HG03045 (cell line): ENCODE measurements at regions not wholly inside any gene's neighbourhood (a gene's known extent, or its start where the extent isn't known, plus 50 kb on each side); places are given as distances from the start of the nearest gene placed in this dataset.

Experiments
- ATAC-seq: cut with Tn5 transposase; IDR thresholded peaks from one replicate; pipeline ENCODE4 v1.9.1; 2021; ENCODE audit warnings: mild to moderate bottlenecking, moderate library complexity; ENCODE audit not compliant: unreplicated experiment

- ATAC-seq: peak; percentile 81
Observed at GRCh38 chr19:27793128-27793643, 1419.8 kb downstream of the UQCRFS1 start.

- ATAC-seq: no peak
Observed at GRCh38 chr19:27792576-27793127, 1420.3 kb downstream of the UQCRFS1 start.

DNA sequence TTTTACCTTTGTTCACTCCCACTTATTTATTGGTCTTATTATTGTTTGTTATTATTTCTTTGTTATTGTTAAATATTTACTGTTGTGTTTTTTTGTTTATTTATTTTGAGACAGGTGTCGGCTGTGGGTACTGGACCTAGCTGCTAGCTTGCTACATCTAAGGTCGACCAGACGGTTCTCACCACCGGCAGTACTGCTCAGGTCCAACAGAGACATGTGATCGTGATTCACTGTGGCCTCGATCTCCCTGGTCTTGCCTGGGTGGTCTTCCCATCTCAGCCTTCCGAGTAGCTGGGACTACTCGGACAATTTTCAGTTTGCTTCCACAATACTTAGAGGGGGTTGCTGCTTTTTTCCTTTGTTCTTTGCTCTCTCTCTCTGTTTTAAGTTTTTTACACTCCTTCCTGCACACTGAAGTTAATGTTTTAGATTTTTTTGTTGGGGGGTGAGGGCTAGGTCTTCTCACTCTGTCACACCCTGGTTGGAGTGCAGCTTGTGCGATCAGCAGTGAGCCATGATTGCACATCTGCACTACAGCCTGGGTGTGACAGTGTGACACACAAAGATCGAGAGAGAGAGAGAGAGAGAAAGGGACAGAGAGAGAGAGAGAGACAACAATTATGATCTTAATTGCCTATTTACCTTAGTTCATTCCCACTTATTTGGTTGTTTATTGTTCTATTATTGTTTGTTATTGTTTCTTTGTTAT lies 1432.4 kb downstream of the UQCRFS1 start:
- ATAC-seq: no peak

- ATAC-seq: no peak
Observed at GRCh38 chr19:27779954-27780353, 1433.0 kb downstream of the UQCRFS1 start.

GRCh38 chr19:27777726-27778125 lies 1435.2 kb downstream of the UQCRFS1 start:
- no peak for ATAC-seq

GRCh38 chr19:27777242-27777641 lies 1435.7 kb downstream of the UQCRFS1 start:
- no peak for ATAC-seq

DNA sequence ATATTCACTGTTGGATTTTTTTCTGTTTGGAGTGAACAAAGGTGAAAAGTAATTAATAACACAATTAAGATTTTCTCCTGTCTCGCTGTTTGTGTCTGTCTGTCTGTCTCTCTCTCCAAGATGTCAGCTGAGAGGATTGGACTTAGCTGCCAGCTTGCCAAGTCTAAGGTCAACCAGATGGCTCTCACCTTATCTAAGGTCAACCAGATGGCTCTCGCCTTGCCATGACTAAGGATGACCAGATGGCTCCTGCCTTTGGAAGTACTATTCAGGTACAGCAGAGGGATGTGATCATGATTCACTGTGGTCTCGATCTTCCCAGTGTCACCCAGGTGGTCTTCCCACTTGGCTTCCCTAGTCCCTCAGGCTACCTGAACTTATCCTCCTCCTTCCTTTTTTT lies 1436.4 kb downstream of the UQCRFS1 start:
- ATAC-seq: no peak

GRCh38 chr19:27776020-27776419 lies 1436.9 kb downstream of the UQCRFS1 start:
- ATAC-seq: no peak

DNA sequence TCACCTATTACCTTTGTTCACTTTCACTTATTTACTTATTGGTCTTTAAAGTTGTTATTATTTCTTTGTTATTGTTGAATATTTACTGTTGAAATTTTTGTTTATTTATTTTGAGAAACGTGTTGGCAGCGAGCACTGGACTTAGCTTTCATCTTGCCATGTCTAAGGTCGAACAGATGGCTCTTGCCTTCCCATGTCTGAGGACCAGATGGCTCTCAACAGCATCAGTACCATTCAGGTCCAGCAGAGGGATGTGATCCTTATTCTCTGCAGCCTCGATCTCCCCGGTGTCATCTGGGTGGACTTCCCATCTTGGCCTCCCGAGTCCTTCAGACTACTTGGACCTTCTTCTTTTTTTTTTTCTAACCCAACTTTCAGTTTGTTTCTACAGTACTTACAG lies 1437.6 kb downstream of the UQCRFS1 start:
- ATAC-seq: no peak

DNA sequence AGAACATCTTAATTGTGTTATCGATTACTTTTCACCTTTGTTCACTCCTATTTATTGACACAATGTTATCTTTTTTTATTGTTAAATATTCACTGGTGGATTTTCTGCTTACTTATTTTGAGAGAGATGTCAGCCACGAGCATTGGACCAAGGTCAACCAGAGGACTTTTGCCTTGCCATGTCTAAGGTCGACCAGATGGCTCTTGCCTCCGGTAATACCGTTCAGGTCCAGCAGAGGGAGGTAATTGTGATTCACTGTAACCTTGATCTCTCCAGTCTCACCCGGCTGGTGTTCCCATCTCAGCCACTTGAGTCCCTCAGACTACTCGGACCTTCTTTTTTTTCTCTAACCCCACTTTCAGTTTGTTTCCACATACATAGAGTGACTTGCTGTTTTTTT lies 1438.1 kb downstream of the UQCRFS1 start:
- no peak for ATAC-seq

- no peak for ATAC-seq
Observed at GRCh38 chr19:27774337-27774736, 1438.6 kb downstream of the UQCRFS1 start.

- no peak for ATAC-seq
Observed at GRCh38 chr19:27773318-27774094, 1439.4 kb downstream of the UQCRFS1 start.

- no peak for ATAC-seq
Observed at GRCh38 chr19:27772059-27772458, 1440.9 kb downstream of the UQCRFS1 start.

DNA sequence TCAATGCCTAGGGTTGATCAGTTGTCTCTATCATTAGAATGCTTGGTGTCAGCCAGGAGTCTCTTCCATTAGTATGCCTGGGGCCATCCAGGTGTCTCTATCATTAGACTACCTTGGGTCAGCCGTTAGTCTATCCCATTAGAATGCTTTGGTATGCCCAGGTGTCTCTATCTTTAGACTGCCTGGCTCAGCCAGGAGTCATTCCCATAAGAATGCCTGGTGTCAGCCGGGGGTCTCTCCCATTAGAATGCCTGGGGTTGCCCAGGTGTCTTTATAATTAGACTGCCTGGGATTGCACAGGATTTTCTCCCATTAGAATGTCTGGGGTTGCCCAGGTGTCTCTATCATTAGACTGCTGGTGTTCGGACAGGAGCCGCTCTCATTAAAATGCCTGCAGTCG lies 1442.9 kb downstream of the UQCRFS1 start:
- ATAC-seq: no peak

DNA sequence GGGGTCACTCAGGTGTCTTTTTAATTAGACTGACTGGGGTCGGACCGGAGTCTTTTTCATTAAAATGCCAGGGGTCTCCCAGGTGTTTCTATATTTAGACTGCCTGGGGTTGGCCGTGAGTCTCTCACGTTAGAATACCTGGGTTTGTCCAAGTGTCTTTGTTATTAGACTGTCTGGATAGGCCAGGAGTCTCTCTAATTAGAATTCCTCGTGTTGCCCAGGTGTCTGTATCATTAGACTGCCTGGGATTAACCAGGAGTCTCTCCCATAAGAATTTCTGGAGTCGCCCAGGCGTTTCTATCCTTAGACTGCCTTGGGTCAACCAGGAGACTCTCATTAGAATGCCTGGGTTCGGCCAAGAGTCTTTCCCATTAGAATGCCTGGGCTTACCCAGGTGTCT lies 1445.7 kb downstream of the UQCRFS1 start:
- no peak for ATAC-seq

DNA sequence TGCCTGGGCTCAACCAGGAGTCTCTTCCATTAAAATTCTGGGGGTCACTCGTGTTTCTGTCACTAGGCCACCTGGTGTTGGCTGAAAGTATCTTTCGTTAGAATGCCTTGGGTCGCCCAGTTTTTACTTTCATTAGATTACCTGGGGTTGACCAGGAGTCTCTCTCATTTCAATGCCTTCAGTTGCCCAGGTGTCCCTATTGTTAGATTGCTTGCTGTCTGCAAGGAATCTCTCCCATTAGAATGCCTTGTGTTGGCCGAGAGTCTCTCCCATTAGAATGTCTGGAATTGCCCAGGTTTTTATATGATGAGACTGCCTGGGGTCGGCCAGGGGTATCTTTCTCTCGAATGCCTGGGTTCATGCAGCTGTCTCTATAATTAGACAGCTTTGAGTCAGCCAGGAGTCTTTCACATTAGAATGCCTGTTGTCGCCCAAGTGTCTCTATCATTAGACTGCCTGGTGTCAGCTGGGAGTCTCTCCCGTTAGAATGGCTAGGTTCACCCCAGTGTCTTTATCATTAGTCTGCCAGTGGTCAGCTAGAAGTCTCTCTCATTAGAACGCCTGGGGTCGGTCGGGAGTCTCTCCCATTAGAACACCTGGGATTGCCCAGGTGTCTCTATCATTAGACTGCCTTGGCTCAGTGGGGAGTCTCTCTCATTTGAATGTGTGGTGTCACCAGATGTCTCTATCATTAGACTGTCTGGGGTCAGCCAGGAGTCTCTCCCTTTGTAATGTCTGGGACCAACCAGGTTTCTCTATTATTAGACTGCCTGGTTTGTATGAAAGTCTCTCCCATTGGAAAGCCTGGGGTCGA lies 1446.8 kb downstream of the UQCRFS1 start:
- no peak for ATAC-seq

DNA sequence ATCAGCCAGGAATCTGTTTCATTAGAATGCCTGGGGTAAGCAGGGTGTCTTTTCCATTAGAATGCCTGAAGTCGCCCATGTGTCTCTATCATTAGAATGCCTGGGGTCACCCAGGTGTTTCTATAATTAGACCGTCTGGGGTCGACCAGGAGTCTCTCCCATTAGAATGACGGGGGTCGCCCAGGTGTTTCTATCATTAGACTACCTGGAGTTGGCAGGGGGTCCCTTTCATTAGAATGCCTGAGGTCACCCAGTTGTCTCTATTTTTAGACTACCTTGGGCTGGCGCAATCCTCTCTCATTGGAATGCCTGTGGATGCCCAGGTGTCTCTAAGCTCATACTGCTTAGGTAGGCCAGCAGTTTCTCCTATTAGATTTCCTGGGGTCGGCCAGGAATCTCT lies 1447.6 kb downstream of the UQCRFS1 start:
- ATAC-seq: no peak

GRCh38 chr19:27764186-27764804 lies 1448.7 kb downstream of the UQCRFS1 start:
- ATAC-seq: no peak

GRCh38 chr19:27762933-27763332 lies 1450.0 kb downstream of the UQCRFS1 start:
- ATAC-seq: no peak

- no peak for ATAC-seq
Observed at GRCh38 chr19:27759896-27760295, 1453.1 kb downstream of the UQCRFS1 start.
